ENCODE measurements at regions not wholly inside any gene's neighbourhood (a gene's known extent, or its start where the extent isn't known, plus 50 kb on each side); places are given as distances from the start of the nearest gene placed in this dataset.

DNA sequence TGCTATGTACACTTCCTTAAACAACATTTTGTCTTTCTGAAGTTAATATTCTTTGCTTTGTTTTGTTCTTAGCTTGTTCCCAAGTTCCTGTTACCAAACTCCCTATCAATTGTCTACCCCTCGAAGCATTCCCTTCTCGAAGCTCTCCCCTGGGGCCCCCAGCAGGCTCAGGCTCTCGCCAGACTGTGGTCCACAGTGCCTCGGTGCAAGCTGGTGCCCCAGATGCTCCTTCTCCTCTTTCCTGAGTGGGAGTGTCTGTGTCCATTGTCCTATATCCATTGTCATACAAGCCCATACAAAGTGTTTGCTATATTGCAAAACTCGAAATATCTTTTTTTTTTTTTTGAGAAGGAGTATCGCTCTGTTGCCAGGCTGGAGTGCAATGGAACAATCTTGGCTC lies 51.7 kb upstream of the RTL6 start:
- DNase-seq = no peak

DNA sequence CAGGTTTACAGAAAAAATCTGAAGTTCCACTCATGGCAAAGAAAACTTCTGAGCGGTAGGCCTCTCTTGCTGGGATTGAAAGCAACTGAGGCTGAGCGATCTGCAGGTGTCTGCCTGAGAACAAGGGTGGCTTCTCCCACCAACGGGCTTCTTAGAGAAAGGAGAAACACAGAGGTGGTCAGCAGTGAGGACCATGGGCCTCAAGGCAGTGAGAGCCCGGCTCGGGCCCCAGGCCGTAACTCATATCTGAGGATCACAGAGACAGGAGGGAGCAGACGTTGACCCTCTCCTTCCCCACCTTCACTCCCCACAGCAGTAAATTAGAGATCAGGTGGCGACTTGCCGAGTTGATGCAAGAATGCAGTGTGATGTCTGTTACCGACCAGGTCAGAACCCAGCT lies 50.9 kb upstream of the RTL6 start:
- no peak for DNase-seq

Measured in NCI-H1092 treated with DMSO at 0.1 percent for 48 hours (cell line).